Liver (tissue), 3 donors: ENCODE measurements at regions not wholly inside any gene's neighbourhood (a gene's known extent, or its start where the extent isn't known, plus 50 kb on each side); places are given as distances from the start of the nearest gene placed in this dataset.

Experiments used
- SP1 ChIP-seq: IDR thresholded peaks from 2 replicates; pipeline ENCODE4 v1.6.1; 2018; ENCODE audit warnings: antibody characterized with exemption, mild to moderate bottlenecking
- TAF1 ChIP-seq: conservative IDR thresholded peaks from 2 replicates; pipeline ENCODE4 v1.6.1; 2016; ENCODE audit warnings: antibody characterized with exemption, mild to moderate bottlenecking
- ZBTB33 ChIP-seq: IDR thresholded peaks from 2 replicates; pipeline ENCODE4 v1.6.1; 2016; ENCODE audit warnings: antibody characterized with exemption
- TF ChIP-seq, protein P1 (sequence below): IDR thresholded peaks from 2 replicates; pipeline ENCODE4 v1.6.1; 2016; ENCODE audit warnings: antibody characterized with exemption, mild to moderate bottlenecking
- TF ChIP-seq, protein P2 (sequence below): fragments of 150-350 bp; IDR thresholded peaks from 2 replicates; pipeline ENCODE4 v1.5.1; 2017; ENCODE audit warnings: improper control_type of control experiment, low read depth, low read length; ENCODE audit not compliant: missing input control
- donor health status: healthy.
- donor health status: healthy.

DNA sequence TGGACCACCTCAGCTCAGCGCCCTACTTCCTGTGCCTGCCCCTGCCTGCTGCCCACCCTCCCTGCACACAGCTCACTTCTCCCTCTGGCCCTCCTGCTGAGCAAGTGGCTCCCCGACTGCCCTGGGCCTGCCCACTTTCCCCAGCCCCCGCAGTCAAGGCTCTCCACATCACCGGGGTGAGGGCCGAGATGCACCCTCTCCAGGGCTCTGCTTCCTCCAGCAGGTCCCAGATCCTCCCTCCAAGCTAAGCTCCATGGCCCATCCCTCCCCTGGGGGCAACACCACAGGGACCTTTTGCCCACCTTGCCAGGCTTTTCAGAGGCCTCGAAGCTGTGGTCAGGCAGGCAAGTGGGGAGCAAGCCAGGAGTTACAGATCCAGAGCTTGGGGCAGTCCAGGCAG lies 820.2 kb downstream of the KCNJ18 start:
- TF ChIP-seq SP1 = no peak
- TF ChIP-seq TAF1 = no peak
- TF ChIP-seq, protein P1, sequence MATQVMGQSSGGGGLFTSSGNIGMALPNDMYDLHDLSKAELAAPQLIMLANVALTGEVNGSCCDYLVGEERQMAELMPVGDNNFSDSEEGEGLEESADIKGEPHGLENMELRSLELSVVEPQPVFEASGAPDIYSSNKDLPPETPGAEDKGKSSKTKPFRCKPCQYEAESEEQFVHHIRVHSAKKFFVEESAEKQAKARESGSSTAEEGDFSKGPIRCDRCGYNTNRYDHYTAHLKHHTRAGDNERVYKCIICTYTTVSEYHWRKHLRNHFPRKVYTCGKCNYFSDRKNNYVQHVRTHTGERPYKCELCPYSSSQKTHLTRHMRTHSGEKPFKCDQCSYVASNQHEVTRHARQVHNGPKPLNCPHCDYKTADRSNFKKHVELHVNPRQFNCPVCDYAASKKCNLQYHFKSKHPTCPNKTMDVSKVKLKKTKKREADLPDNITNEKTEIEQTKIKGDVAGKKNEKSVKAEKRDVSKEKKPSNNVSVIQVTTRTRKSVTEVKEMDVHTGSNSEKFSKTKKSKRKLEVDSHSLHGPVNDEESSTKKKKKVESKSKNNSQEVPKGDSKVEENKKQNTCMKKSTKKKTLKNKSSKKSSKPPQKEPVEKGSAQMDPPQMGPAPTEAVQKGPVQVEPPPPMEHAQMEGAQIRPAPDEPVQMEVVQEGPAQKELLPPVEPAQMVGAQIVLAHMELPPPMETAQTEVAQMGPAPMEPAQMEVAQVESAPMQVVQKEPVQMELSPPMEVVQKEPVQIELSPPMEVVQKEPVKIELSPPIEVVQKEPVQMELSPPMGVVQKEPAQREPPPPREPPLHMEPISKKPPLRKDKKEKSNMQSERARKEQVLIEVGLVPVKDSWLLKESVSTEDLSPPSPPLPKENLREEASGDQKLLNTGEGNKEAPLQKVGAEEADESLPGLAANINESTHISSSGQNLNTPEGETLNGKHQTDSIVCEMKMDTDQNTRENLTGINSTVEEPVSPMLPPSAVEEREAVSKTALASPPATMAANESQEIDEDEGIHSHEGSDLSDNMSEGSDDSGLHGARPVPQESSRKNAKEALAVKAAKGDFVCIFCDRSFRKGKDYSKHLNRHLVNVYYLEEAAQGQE = no peak
- TF ChIP-seq, protein P2, sequence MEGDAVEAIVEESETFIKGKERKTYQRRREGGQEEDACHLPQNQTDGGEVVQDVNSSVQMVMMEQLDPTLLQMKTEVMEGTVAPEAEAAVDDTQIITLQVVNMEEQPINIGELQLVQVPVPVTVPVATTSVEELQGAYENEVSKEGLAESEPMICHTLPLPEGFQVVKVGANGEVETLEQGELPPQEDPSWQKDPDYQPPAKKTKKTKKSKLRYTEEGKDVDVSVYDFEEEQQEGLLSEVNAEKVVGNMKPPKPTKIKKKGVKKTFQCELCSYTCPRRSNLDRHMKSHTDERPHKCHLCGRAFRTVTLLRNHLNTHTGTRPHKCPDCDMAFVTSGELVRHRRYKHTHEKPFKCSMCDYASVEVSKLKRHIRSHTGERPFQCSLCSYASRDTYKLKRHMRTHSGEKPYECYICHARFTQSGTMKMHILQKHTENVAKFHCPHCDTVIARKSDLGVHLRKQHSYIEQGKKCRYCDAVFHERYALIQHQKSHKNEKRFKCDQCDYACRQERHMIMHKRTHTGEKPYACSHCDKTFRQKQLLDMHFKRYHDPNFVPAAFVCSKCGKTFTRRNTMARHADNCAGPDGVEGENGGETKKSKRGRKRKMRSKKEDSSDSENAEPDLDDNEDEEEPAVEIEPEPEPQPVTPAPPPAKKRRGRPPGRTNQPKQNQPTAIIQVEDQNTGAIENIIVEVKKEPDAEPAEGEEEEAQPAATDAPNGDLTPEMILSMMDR = no peak
- TF ChIP-seq ZBTB33 = no peak
